ENCODE measurements at regions not wholly inside any gene's neighbourhood (a gene's known extent, or its start where the extent isn't known, plus 50 kb on each side); places are given as distances from the start of the nearest gene placed in this dataset.
A peak's percentile ranks its signal among the peaks of the same experiment; 100 is the strongest.

DNA sequence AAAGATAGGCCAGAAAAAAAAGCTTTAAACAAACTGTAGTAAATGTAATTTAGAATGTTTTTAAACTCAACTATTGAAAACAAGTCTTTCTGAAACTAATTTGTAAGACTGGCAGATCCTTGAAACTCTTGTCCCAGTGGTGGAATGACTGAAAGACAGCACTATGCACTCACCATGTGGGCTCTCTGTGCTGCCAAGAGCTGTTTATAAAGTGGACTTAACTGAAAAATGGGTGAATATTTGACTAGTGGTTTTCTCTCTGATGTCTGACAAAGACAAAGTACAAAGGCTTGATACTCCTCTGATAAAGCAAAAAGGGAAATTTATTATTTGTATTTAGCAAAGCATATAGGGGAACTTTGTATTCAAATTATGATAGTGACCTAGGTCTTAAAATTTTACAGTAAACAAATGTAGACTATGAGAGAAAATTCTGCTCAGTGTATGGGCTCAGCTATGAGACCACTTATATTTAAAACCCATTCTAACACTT lies 635.4 kb downstream of the NR2F1-AS1 start:
- H3K9ac ChIP-seq (ENCODE audit: control insufficient read depth, insufficient read depth, low read length): no peak overlapping the region
- in situ Hi-C loops (cut with MboI): no loop called here
- intact Hi-C loops (cut with micrococcal nuclease; ENCODE audit: unreplicated experiment): no loop called here
- SMC1A ChIA-PET (ENCODE audit: uncharacterized antibody, unreplicated experiment): interaction anchor here (1.3 kb wide), 1 partner anchor 36 kb away, joined by 3 read pairs; no protein-coding TSS in a partner anchor
- no peaks in the 10 kb centered on the region for H3K36me3 ChIP-seq (ENCODE audit: control insufficient read depth in 2 of 2, insufficient read depth in 2 of 2, low read length in 1 of 2)
- ATAC-seq: peak; percentile 57
- CTCF ChIA-PET: no interaction called here
- BruUV-seq (replicated peaks): no TSS peak
- H3K4me3 ChIP-seq: no peak overlapping the region
- H3K4me2 ChIP-seq (ENCODE audit: control insufficient read depth, insufficient read depth): no peak overlapping the region
- no peak for DNase-seq (ENCODE audit: low read depth, low spot score)
- RAD21 ChIA-PET (ENCODE audit: unreplicated experiment): interaction anchor here (1.3 kb wide), 1 partner anchor 37 kb away, joined by 5 read pairs; no protein-coding TSS in a partner anchor
- FAIRE-seq: no peak
- POLR2A ChIA-PET: no interaction called here
- H3K4me1 ChIP-seq (ENCODE audit: control insufficient read depth, insufficient read depth, low read length): no peaks in the 10 kb centered on the region
- H3K9me3 ChIP-seq (replicated peaks; ENCODE audit: control insufficient read depth, insufficient read depth, low read length): no peaks in the 10 kb centered on the region
- no peak overlapping the region for H2AFZ ChIP-seq (ENCODE audit: control insufficient read depth, low read depth, low read length)
- H4K20me1 ChIP-seq (ENCODE audit: control insufficient read depth, insufficient read depth): no peaks in the 10 kb centered on the region
- no peaks in the 10 kb centered on the region for H3K27me3 ChIP-seq (replicated peaks in 1 of 2; ENCODE audit: control insufficient read depth in 2 of 2, insufficient read depth in 2 of 2, low read length in 1 of 2)
- H3K27ac ChIP-seq (ENCODE audit: control insufficient read depth, insufficient read depth): no peak overlapping the region
- no peaks in the 10 kb centered on the region for H3K79me2 ChIP-seq (ENCODE audit: control insufficient read depth, insufficient read depth, low read length)
- TF ChIP-seq ETV6 (conservative IDR thresholded peaks at IDR 0.05 in 1 of 2, IDR thresholded peaks at IDR 0.05 in 1 of 2; ENCODE audit: borderline replicate concordance in 1 of 2, low read depth in 1 of 2): no peak
- TF ChIP-seq CREM (IDR thresholded peaks at IDR 0.05; ENCODE audit: low read depth): no peak
- no peak for TF ChIP-seq SMAD1 (IDR thresholded peaks at IDR 0.05; ENCODE audit: low read depth, partially characterized antibody)
- TF ChIP-seq E2F4 (IDR thresholded peaks at IDR 0.05; ENCODE audit: low read depth, low read length): no peak
- TF ChIP-seq, protein P1, sequence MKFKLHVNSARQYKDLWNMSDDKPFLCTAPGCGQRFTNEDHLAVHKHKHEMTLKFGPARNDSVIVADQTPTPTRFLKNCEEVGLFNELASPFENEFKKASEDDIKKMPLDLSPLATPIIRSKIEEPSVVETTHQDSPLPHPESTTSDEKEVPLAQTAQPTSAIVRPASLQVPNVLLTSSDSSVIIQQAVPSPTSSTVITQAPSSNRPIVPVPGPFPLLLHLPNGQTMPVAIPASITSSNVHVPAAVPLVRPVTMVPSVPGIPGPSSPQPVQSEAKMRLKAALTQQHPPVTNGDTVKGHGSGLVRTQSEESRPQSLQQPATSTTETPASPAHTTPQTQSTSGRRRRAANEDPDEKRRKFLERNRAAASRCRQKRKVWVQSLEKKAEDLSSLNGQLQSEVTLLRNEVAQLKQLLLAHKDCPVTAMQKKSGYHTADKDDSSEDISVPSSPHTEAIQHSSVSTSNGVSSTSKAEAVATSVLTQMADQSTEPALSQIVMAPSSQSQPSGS (IDR thresholded peaks at IDR 0.05; ENCODE audit: low read length): no peak
- TF ChIP-seq GABPA (IDR thresholded peaks at IDR 0.05; ENCODE audit: low read depth): no peak
- TF ChIP-seq, protein P2, sequence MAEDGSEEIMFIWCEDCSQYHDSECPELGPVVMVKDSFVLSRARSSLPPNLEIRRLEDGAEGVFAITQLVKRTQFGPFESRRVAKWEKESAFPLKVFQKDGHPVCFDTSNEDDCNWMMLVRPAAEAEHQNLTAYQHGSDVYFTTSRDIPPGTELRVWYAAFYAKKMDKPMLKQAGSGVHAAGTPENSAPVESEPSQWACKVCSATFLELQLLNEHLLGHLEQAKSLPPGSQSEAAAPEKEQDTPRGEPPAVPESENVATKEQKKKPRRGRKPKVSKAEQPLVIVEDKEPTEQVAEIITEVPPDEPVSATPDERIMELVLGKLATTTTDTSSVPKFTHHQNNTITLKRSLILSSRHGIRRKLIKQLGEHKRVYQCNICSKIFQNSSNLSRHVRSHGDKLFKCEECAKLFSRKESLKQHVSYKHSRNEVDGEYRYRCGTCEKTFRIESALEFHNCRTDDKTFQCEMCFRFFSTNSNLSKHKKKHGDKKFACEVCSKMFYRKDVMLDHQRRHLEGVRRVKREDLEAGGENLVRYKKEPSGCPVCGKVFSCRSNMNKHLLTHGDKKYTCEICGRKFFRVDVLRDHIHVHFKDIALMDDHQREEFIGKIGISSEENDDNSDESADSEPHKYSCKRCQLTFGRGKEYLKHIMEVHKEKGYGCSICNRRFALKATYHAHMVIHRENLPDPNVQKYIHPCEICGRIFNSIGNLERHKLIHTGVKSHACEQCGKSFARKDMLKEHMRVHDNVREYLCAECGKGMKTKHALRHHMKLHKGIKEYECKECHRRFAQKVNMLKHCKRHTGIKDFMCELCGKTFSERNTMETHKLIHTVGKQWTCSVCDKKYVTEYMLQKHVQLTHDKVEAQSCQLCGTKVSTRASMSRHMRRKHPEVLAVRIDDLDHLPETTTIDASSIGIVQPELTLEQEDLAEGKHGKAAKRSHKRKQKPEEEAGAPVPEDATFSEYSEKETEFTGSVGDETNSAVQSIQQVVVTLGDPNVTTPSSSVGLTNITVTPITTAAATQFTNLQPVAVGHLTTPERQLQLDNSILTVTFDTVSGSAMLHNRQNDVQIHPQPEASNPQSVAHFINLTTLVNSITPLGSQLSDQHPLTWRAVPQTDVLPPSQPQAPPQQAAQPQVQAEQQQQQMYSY (CRISPR knock-in tag; IDR thresholded peaks at IDR 0.05): no peak
- TF ChIP-seq, protein P3, sequence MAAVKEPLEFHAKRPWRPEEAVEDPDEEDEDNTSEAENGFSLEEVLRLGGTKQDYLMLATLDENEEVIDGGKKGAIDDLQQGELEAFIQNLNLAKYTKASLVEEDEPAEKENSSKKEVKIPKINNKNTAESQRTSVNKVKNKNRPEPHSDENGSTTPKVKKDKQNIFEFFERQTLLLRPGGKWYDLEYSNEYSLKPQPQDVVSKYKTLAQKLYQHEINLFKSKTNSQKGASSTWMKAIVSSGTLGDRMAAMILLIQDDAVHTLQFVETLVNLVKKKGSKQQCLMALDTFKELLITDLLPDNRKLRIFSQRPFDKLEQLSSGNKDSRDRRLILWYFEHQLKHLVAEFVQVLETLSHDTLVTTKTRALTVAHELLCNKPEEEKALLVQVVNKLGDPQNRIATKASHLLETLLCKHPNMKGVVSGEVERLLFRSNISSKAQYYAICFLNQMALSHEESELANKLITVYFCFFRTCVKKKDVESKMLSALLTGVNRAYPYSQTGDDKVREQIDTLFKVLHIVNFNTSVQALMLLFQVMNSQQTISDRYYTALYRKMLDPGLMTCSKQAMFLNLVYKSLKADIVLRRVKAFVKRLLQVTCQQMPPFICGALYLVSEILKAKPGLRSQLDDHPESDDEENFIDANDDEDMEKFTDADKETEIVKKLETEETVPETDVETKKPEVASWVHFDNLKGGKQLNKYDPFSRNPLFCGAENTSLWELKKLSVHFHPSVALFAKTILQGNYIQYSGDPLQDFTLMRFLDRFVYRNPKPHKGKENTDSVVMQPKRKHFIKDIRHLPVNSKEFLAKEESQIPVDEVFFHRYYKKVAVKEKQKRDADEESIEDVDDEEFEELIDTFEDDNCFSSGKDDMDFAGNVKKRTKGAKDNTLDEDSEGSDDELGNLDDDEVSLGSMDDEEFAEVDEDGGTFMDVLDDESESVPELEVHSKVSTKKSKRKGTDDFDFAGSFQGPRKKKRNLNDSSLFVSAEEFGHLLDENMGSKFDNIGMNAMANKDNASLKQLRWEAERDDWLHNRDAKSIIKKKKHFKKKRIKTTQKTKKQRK (IDR thresholded peaks at IDR 0.05; ENCODE audit: low read depth, low read length): no peak
- no peak for TF ChIP-seq BACH1 (IDR thresholded peaks at IDR 0.05; ENCODE audit: borderline replicate concordance)
- no peak for TF ChIP-seq NR2C2 (IDR thresholded peaks at IDR 0.05; ENCODE audit: borderline replicate concordance, control insufficient read depth, insufficient read length, low read depth)
- TF ChIP-seq, protein P4, sequence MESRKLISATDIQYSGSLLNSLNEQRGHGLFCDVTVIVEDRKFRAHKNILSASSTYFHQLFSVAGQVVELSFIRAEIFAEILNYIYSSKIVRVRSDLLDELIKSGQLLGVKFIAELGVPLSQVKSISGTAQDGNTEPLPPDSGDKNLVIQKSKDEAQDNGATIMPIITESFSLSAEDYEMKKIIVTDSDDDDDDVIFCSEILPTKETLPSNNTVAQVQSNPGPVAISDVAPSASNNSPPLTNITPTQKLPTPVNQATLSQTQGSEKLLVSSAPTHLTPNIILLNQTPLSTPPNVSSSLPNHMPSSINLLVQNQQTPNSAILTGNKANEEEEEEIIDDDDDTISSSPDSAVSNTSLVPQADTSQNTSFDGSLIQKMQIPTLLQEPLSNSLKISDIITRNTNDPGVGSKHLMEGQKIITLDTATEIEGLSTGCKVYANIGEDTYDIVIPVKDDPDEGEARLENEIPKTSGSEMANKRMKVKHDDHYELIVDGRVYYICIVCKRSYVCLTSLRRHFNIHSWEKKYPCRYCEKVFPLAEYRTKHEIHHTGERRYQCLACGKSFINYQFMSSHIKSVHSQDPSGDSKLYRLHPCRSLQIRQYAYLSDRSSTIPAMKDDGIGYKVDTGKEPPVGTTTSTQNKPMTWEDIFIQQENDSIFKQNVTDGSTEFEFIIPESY (IDR thresholded peaks at IDR 0.05): no peak
- no peak for TF ChIP-seq ZNF622 (IDR thresholded peaks at IDR 0.05)
- TF ChIP-seq CBX3 (IDR thresholded peaks at IDR 0.05; ENCODE audit: borderline replicate concordance, low read depth): no peak

All from GM12878 (cell line).